GM12872 (cell line): ENCODE measurements at regions not wholly inside any gene's neighbourhood (a gene's known extent, or its start where the extent isn't known, plus 50 kb on each side); places are given as distances from the start of the nearest gene placed in this dataset.

Experiments used
- TF ChIP-seq, protein P1 (sequence below): IDR thresholded peaks from 3 replicates; pipeline ENCODE4 v1.5.1; 2011; ENCODE audit warnings: low read depth, mild to moderate bottlenecking, low read length, moderate library complexity; ENCODE audit not compliant: insufficient read depth

- TF ChIP-seq, protein P1, sequence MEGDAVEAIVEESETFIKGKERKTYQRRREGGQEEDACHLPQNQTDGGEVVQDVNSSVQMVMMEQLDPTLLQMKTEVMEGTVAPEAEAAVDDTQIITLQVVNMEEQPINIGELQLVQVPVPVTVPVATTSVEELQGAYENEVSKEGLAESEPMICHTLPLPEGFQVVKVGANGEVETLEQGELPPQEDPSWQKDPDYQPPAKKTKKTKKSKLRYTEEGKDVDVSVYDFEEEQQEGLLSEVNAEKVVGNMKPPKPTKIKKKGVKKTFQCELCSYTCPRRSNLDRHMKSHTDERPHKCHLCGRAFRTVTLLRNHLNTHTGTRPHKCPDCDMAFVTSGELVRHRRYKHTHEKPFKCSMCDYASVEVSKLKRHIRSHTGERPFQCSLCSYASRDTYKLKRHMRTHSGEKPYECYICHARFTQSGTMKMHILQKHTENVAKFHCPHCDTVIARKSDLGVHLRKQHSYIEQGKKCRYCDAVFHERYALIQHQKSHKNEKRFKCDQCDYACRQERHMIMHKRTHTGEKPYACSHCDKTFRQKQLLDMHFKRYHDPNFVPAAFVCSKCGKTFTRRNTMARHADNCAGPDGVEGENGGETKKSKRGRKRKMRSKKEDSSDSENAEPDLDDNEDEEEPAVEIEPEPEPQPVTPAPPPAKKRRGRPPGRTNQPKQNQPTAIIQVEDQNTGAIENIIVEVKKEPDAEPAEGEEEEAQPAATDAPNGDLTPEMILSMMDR: no peak
These were observed 825.2 kb downstream of the PCDH7 start for GRCh38 chr4:31545330-31545729.

DNA sequence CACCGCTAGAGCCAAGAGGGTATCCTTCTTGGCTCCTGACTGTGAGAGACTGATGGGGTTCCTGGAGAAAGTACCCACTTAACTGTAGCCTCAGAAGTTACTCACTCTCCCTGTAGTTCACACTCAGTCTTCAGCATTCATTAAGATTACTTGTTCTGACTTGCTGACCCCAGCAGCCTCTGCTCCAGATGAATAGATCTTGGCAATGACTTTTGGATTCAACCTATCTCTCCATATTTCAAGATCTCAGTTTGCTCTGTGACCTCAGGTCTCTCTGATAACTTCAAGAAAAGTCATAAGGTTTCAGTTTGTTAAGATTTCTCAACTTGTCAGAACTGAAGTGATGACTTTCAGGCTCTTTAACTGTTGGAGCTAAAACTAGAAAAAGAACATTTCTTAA is 825.6 kb downstream of the PCDH7 start:
- TF ChIP-seq, protein P1: no peak

GRCh38 chr4:31548021-31548420 is 827.9 kb downstream of the PCDH7 start:
- TF ChIP-seq, protein P1: no peak

- TF ChIP-seq, protein P1: no peak
These were observed 828.7 kb downstream of the PCDH7 start for GRCh38 chr4:31548823-31549222.

DNA sequence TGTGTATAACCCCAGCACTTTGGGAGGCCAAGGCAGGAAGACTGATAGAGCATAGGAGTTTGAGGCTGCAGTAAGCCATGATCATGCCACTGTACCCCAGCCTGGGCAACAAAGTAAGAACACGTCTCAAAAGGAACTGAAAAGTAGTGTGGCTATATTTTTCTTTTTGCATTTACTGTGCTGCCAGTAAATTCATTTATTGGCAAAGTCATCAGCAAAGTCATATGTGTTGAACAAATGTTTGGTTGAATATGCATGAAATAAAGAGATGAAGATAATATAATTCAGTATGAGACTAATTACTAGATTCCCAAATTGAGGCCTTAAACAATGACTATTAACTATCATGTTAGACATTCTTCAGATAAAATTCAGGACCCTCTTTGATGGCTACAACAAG is 829.1 kb downstream of the PCDH7 start:
- TF ChIP-seq, protein P1: no peak

DNA sequence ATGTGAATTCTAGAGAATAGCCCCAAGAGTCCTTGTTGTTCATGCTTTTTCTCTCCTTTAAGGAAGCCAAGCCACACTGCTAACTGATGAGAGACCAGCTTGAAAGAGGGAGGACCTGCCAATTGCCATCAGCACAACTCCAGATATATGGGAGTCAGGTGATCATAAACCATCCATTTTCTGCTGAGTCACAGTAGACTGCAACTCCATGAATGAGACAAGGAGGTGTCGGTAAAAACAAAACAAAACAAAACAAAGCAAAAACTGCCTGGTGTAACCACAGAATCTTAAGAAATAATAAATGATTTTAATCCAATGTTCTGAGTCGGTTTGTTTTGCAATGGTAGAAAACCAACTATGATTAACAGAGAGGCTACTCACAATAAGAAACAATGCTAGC is 837.3 kb downstream of the PCDH7 start:
- TF ChIP-seq, protein P1: no peak

GRCh38 chr4:31573554-31573953 is 853.4 kb downstream of the PCDH7 start:
- TF ChIP-seq, protein P1: no peak

DNA sequence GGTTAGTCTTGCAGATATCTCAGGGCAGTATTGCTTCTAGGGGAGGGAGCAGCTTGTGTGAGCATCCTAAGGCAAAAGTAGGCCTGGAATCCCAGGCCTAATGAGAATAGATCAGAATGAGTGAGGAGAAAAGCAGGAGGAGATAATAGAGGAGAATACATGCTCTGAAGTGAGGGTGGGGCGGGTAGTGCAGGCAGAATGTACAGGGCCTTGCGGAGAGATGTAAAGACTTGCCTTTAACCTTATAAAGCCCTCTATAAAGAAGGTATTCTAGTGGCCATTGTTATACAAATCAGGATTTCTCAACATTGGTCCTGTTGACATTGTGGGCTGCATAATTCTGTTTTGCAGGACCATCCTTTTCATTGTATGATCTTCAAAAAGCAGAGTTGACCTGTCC is 855.3 kb downstream of the PCDH7 start:
- TF ChIP-seq, protein P1: no peak
